ENCODE measurements at regions not wholly inside any gene's neighbourhood (a gene's known extent, or its start where the extent isn't known, plus 50 kb on each side); places are given as distances from the start of the nearest gene placed in this dataset.

GRCh38 chr7:4612237-4612636, 69.9 kb upstream of the FOXK1 start:
- H3K4me3 ChIP-seq (ENCODE audit: low read depth, low read length) = no peak overlapping the region
- H3K4me1 ChIP-seq (ENCODE audit: control insufficient read depth, insufficient read depth, low read length, unreplicated experiment) = peaks cover 12% of the 10 kb centered on the region
- peaks cover 9% of the 10 kb centered on the region for H3K27me3 ChIP-seq (ENCODE audit: insufficient read depth, low read length)
- no peaks in the 10 kb centered on the region for H3K79me2 ChIP-seq (ENCODE audit: control insufficient read depth, insufficient read depth, low read length, unreplicated experiment)
- no peak overlapping the region for H2AFZ ChIP-seq (ENCODE audit: low read length, unreplicated experiment)
- no peak overlapping the region for H3K27ac ChIP-seq (ENCODE audit: low read depth, low read length)
- no peaks in the 10 kb centered on the region for H3K36me3 ChIP-seq (ENCODE audit: insufficient read depth, low read length)

GRCh38 chr7:4612939-4613841, 68.9 kb upstream of the FOXK1 start:
- Histone ChIP-seq H3K79me2 (ENCODE audit: control insufficient read depth, insufficient read depth, low read length, unreplicated experiment) (no peaks in the 10 kb centered on the region), H3K27me3 (ENCODE audit: insufficient read depth, low read length) (no peaks in the 10 kb centered on the region), H3K4me3 (ENCODE audit: low read depth, low read length) (peak overlapping the region; percentile 75), H3K36me3 (ENCODE audit: insufficient read depth, low read length) (no peaks in the 10 kb centered on the region), H3K27ac (ENCODE audit: low read depth, low read length) (peak overlapping the region; percentile 23; the same call in 1 of the 2 replicates), H2AFZ (ENCODE audit: low read length, unreplicated experiment) (peak overlapping the region; percentile 94), H3K4me1 (ENCODE audit: control insufficient read depth, insufficient read depth, low read length, unreplicated experiment) (peaks cover 12% of the 10 kb centered on the region)

- peaks cover 12% of the 10 kb centered on the region for H3K4me1 ChIP-seq (ENCODE audit: control insufficient read depth, insufficient read depth, low read length, unreplicated experiment)
- peak overlapping the region; percentile 23; the same call in 1 of the 2 replicates for H3K27ac ChIP-seq (ENCODE audit: low read depth, low read length)
- no peaks in the 10 kb centered on the region for H3K36me3 ChIP-seq (ENCODE audit: insufficient read depth, low read length)
- no peaks in the 10 kb centered on the region for H3K79me2 ChIP-seq (ENCODE audit: control insufficient read depth, insufficient read depth, low read length, unreplicated experiment)
- peak overlapping the region; percentile 75 for H3K4me3 ChIP-seq (ENCODE audit: low read depth, low read length)
- peak overlapping the region; percentile 94 for H2AFZ ChIP-seq (ENCODE audit: low read length, unreplicated experiment)
- no peaks in the 10 kb centered on the region for H3K27me3 ChIP-seq (ENCODE audit: insufficient read depth, low read length)
These were observed 68.1 kb upstream of the FOXK1 start for GRCh38 chr7:4613846-4614548.

GRCh38 chr7:4616116-4616515, 66.0 kb upstream of the FOXK1 start:
- no peaks in the 10 kb centered on the region for H3K27me3 ChIP-seq (ENCODE audit: insufficient read depth, low read length)
- H3K4me1 ChIP-seq (ENCODE audit: control insufficient read depth, insufficient read depth, low read length, unreplicated experiment) = peaks cover 15% of the 10 kb centered on the region
- H2AFZ ChIP-seq (ENCODE audit: low read length, unreplicated experiment) = no peak overlapping the region
- H3K4me3 ChIP-seq (ENCODE audit: low read depth, low read length) = no peak overlapping the region
- H3K79me2 ChIP-seq (ENCODE audit: control insufficient read depth, insufficient read depth, low read length, unreplicated experiment) = no peaks in the 10 kb centered on the region
- no peaks in the 10 kb centered on the region for H3K36me3 ChIP-seq (ENCODE audit: insufficient read depth, low read length)
- no peak overlapping the region for H3K27ac ChIP-seq (ENCODE audit: low read depth, low read length)

- Histone ChIP-seq H2AFZ (ENCODE audit: low read length, unreplicated experiment) (peak overlapping the region; percentile 0), H3K36me3 (ENCODE audit: insufficient read depth, low read length) (no peaks in the 10 kb centered on the region), H3K4me3 (ENCODE audit: low read depth, low read length) (no peak overlapping the region), H3K79me2 (ENCODE audit: control insufficient read depth, insufficient read depth, low read length, unreplicated experiment) (no peaks in the 10 kb centered on the region), H3K27me3 (ENCODE audit: insufficient read depth, low read length) (no peaks in the 10 kb centered on the region), H3K27ac (ENCODE audit: low read depth, low read length) (peak overlapping the region; percentile 35), H3K4me1 (ENCODE audit: control insufficient read depth, insufficient read depth, low read length, unreplicated experiment) (peaks cover 7% of the 10 kb centered on the region)
These were observed 60.7 kb upstream of the FOXK1 start for GRCh38 chr7:4621396-4621795.

GRCh38 chr7:4626318-4626845, 55.7 kb upstream of the FOXK1 start:
- Histone ChIP-seq H3K4me3 (ENCODE audit: low read depth, low read length) (no peak overlapping the region), H3K79me2 (ENCODE audit: control insufficient read depth, insufficient read depth, low read length, unreplicated experiment) (no peaks in the 10 kb centered on the region), H3K36me3 (ENCODE audit: insufficient read depth, low read length) (no peaks in the 10 kb centered on the region), H2AFZ (ENCODE audit: low read length, unreplicated experiment) (no peak overlapping the region), H3K4me1 (ENCODE audit: control insufficient read depth, insufficient read depth, low read length, unreplicated experiment) (peaks cover 7% of the 10 kb centered on the region), H3K27me3 (ENCODE audit: insufficient read depth, low read length) (0 out of 2 replicates have a peak, but pooled peaks cover 2% of the 10 kb centered on the region), H3K27ac (ENCODE audit: low read depth, low read length) (no peak overlapping the region)

- Histone ChIP-seq H3K27me3 (ENCODE audit: insufficient read depth, low read length) (0 out of 2 replicates have a peak, but pooled peaks cover 2% of the 10 kb centered on the region), H3K27ac (ENCODE audit: low read depth, low read length) (no peak overlapping the region), H3K4me3 (ENCODE audit: low read depth, low read length) (no peak overlapping the region)
These were observed 52.7 kb upstream of the FOXK1 start for GRCh38 chr7:4629287-4629895.

GRCh38 chr7:4631380-4632179, 50.5 kb upstream of the FOXK1 start:
- H2AFZ ChIP-seq (ENCODE audit: low read length, unreplicated experiment) = no peak overlapping the region
- H3K27ac ChIP-seq (ENCODE audit: low read depth, low read length) = peak overlapping the region; percentile 71
- peak overlapping the region; percentile 68 for H3K4me3 ChIP-seq (ENCODE audit: low read depth, low read length)

More at GRCh38 chr7:4629287-4629895, 52.7 kb upstream of the FOXK1 start:
- Histone ChIP-seq H2AFZ (ENCODE audit: low read length, unreplicated experiment) (no peak overlapping the region), H3K4me1 (ENCODE audit: control insufficient read depth, insufficient read depth, low read length, unreplicated experiment) (peaks cover 18% of the 10 kb centered on the region), H3K79me2 (ENCODE audit: control insufficient read depth, insufficient read depth, low read length, unreplicated experiment) (no peaks in the 10 kb centered on the region), H3K36me3 (ENCODE audit: insufficient read depth, low read length) (no peaks in the 10 kb centered on the region)

More at GRCh38 chr7:4631380-4632179, 50.5 kb upstream of the FOXK1 start:
- no peaks in the 10 kb centered on the region for H3K36me3 ChIP-seq (ENCODE audit: insufficient read depth, low read length)
- no peaks in the 10 kb centered on the region for H3K79me2 ChIP-seq (ENCODE audit: control insufficient read depth, insufficient read depth, low read length, unreplicated experiment)
- H3K4me1 ChIP-seq (ENCODE audit: control insufficient read depth, insufficient read depth, low read length, unreplicated experiment) = peaks cover 18% of the 10 kb centered on the region
- H3K27me3 ChIP-seq (ENCODE audit: insufficient read depth, low read length) = 0 out of 2 replicates have a peak, but pooled peaks cover 2% of the 10 kb centered on the region
